Keratinocyte (primary cell): ENCODE measurements at regions not wholly inside any gene's neighbourhood (a gene's known extent, or its start where the extent isn't known, plus 50 kb on each side); places are given as distances from the start of the nearest gene placed in this dataset.

Source experiments
- CTCF ChIP-seq, 3 experiments: IDR thresholded peaks in 1 of 3; conservative IDR thresholded peaks in 1 of 3; optimal IDR thresholded peaks in 1 of 3; 2 replicates in 2 of 3; 3 replicates in 1 of 3; pipeline versions ENCODE3 to v1.5.1; 2011; ENCODE audit warnings: low read length in 3 of 3, mild to moderate bottlenecking in 3 of 3, moderate library complexity in 2 of 3, control low read depth in 1 of 3, inconsistent platforms in 1 of 3; ENCODE audit not compliant: insufficient read depth in 2 of 3; ENCODE audit errors: extremely low read depth in 1 of 3
- EZH2 ChIP-seq: IDR thresholded peaks from one replicate; pipeline ENCODE4 v1.6.1; 2012; ENCODE audit warnings: inconsistent platforms, mild to moderate bottlenecking, low read length, moderate library complexity

- TF ChIP-seq EZH2 (no peak), CTCF (optimal IDR thresholded peaks at IDR 0.05 in 1 of 3, IDR thresholded peaks at IDR 0.05 in 1 of 3, conservative IDR thresholded peaks at IDR 0.05 in 1 of 3; ENCODE audit: extremely low read depth in 1 of 3, insufficient read depth in 2 of 3, low read length in 3 of 3) (no peak)
Observed at GRCh38 chr5:23033864-23034263, 180.7 kb upstream of the CDH12 start.
